Upper lobe of left lung (tissue), 4 donors: ENCODE measurements at regions not wholly inside any gene's neighbourhood (a gene's known extent, or its start where the extent isn't known, plus 50 kb on each side); places are given as distances from the start of the nearest gene placed in this dataset.

Experiments
- CTCF ChIP-seq, 6 experiments: fragments of 450-650 bp in 4 of 6; fragments of 200-600 bp in 2 of 6; sonication (generic) in 2 of 6; IDR thresholded peaks; one replicate each; pipeline ENCODE4 v1.5.1; 2016 to 2019; ENCODE audit warnings: antibody characterized with exemption in 6 of 6
- EP300 ChIP-seq, 4 donors: sonication (generic); formaldehyde crosslinking; IDR thresholded peaks; one replicate each; pipeline ENCODE4 v1.5.1; 2017; ENCODE audit warnings: antibody characterized with exemption in 4 of 4, control low read depth in 2 of 4
- POLR2A ChIP-seq, 4 donors: fragments of 450-650 bp; IDR thresholded peaks; one replicate each; pipeline ENCODE4 v1.5.1; 2016 to 2017; ENCODE audit warnings: antibody characterized with exemption in 4 of 4, mild to moderate bottlenecking in 2 of 4
- POLR2AphosphoS5 ChIP-seq, 2 donors: sonication (generic); formaldehyde crosslinking; IDR thresholded peaks; one replicate each; pipeline ENCODE4 v1.5.1; 2017; ENCODE audit warnings: antibody characterized with exemption in 2 of 2

DNA sequence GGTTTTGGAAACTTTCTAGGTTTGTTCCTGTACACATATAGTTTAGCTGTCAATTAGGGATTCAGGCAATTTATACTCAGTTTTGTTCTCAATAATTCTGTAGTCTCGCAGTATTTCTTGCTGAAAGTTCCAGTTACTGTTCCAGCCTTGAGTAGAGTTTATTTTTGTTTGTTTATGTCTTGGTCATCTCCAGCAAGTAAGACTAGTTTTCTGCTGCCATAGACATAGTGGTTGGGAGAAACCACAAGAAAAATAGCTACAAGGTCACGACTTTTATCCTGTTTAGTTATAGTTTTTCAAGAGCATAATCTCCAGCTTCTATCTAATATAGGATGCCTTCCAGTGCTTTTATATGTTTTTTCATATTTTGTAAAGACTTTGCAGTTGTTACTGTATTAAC, 99.6 kb upstream of the FOXG1 start:
- TF ChIP-seq CTCF (IDR thresholded peaks at IDR 0.05) = no peak
- TF ChIP-seq POLR2A (IDR thresholded peaks at IDR 0.05) = no peak
- TF ChIP-seq POLR2AphosphoS5 (IDR thresholded peaks at IDR 0.05) = no peak
- no peak for TF ChIP-seq EP300 (IDR thresholded peaks at IDR 0.05)
